HG03469 (cell line): ENCODE measurements at regions not wholly inside any gene's neighbourhood (a gene's known extent, or its start where the extent isn't known, plus 50 kb on each side); places are given as distances from the start of the nearest gene placed in this dataset.
"Not testable (repeated sequence)": the region's sequence is repeated elsewhere in the genome, so short reads cannot be mapped to it uniquely, and the experiment has no call there.

ENCODE experiments used
- ATAC-seq: cut with Tn5 transposase; IDR thresholded peaks from one replicate; pipeline ENCODE4 v1.9.1; 2021; ENCODE audit warnings: mild to moderate bottlenecking, moderate library complexity, moderate number of reproducible peaks; ENCODE audit not compliant: unreplicated experiment

- no peak for ATAC-seq
These were observed 1100.6 kb downstream of the OTOL1 start for GRCh38 chr3:162597226-162597625.

GRCh38 chr3:162598500-162598899, 1101.9 kb downstream of the OTOL1 start:
- ATAC-seq = not testable (repeated sequence)

DNA sequence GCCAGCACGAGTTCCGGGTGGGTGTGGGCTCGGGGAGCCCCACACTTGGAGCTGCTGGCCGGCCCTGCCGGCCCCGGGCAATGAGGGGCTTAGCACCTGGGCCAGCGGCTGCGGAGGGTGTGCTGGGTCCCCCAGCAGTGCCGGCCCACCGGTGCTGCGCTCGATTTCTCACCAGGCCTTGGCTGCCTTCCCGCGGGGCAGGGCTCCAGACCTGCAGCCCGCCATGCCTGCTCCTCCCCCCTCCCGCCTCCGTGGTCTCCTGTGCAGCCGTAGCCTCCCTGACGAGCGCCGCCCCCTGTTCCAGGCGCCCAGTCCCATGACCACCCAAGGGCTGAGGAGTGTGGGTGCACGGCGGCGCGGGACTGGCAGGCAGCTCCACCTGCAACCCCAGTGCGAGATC, 1103.1 kb downstream of the OTOL1 start:
- ATAC-seq = not testable (repeated sequence)

- ATAC-seq = no peak
These were observed 1104.6 kb downstream of the OTOL1 start for GRCh38 chr3:162601101-162601670.

DNA sequence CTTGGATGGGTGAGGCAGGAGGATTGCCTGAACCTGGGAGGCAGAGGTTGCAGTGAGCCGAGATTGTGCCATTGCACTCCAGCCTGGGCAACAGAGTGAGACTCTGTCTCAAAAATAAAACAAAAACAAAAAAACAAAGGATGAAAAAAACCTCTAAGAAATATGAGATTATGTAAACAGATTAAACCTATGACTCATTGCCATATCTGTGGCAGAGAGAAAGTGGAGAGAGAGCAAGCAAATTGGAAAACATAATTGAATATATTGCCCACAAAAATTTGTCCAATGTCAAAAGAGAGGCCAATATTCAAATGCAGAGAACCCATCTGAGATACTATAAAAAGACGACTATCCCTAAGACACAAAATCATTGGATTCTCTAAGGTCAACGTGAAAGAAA, 1106.0 kb downstream of the OTOL1 start:
- no peak for ATAC-seq

DNA sequence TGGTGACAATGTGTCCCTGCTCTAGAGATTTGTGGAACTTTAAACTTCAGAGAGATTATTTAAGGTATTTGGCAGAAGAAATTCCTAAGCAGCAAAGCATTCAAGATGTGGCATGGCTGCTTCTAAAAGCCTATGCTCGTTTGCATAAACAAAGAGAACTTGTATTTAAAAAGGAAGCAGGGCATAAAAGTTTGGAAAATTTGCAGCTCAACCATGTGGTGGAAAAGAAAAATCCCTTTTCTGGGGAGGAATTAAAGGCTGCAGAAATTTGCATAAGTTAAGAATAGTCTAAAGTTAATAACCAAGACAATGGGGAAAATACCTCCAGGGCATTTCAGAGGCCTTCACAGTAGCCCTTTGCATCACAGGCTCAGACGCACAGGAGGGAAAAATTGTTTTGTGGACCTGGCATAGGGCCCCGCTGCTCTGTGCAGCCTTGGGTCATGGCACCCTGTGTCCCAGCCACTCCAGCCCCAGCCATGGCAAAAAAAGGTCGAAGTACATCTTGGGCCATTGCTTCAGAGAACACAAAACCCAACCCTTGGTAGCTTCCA, 1109.1 kb downstream of the OTOL1 start:
- no peak for ATAC-seq

DNA sequence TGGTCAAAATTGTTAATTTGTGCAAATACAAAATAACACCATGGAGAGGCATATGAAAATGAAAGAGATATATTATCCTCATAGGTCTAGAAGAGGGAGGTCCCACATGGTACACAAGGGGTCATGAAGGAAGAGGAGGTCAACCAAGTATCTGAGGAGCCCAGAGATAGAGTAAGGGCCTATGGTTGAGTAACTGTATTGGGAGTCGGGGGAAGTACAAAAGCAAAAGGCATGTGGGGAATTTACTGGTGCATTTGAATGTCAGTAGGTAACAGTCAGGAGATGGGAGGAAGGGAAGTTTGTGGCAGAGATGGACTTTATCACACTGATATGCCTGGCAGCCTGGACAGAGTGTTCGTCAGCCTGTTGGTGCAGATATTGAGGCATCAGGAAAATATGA, 1113.7 kb downstream of the OTOL1 start:
- ATAC-seq = no peak

- ATAC-seq = no peak
These were observed 1116.4 kb downstream of the OTOL1 start for GRCh38 chr3:162612991-162613390.

GRCh38 chr3:162626172-162626571, 1129.6 kb downstream of the OTOL1 start:
- ATAC-seq = no peak

GRCh38 chr3:162628531-162628930, 1131.9 kb downstream of the OTOL1 start:
- no peak for ATAC-seq

DNA sequence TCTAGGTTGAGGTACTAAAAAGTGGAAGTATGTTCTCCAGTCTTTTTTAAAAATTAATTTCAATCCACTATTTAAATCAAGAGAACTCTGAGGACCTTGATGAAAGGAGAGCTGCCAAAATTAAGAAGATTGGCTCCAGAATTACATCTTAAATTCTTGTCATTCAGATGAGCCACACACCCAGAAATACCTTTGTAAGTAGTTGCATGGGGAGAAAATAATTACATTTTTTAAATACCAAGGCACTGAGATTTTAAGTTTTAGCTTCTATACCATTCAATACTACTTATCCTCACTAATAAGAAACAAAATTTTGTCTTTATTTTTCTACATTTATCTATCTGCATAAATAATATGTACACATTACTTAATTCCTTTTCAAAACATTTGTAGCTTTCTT, 1132.8 kb downstream of the OTOL1 start:
- no peak for ATAC-seq

DNA sequence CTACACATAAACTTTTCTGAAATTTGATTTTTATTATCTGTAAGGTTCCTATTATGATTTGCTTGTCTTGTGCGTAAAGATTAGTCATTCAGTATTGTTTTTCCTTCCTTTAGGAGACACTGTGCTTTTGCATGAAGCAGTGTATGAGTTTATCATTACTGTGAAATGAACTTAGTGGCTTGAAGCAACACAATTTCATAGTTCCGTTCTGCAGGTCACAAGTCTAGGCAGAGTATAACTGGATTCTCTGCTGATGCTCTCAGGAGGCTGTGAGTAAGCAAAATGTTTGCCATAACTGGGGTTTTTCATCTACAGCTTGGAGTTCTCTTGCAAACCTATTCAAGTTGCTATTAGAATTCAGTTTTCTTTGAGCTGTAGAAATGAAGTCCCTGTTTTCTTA, 1136.1 kb downstream of the OTOL1 start:
- ATAC-seq = no peak

- not testable (repeated sequence) for ATAC-seq
These were observed 1143.6 kb downstream of the OTOL1 start for GRCh38 chr3:162640208-162640607.

GRCh38 chr3:162641317-162641716, 1144.7 kb downstream of the OTOL1 start:
- no peak for ATAC-seq

- no peak for ATAC-seq
These were observed 1145.3 kb downstream of the OTOL1 start for GRCh38 chr3:162641907-162642306.

DNA sequence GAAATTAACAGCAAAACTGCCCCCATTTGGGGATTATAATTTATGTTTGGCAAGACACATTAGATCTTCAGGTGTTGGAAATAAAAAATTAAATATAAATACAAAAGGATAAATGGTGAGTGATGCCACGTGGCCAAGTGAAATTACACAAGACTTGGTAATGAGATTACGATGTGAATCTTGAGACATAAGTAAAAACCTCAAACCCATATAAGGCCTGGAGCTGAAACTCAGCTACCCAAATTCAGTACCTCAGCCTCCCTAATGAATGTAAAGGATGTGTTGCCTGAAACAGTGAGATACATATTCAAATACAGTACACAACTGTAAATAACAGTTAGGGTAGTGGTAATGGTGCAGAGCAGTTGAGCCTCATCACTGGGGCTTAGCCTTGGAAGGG, 1146.6 kb downstream of the OTOL1 start:
- no peak for ATAC-seq

- ATAC-seq = no peak
These were observed 1150.7 kb downstream of the OTOL1 start for GRCh38 chr3:162647321-162647720.

DNA sequence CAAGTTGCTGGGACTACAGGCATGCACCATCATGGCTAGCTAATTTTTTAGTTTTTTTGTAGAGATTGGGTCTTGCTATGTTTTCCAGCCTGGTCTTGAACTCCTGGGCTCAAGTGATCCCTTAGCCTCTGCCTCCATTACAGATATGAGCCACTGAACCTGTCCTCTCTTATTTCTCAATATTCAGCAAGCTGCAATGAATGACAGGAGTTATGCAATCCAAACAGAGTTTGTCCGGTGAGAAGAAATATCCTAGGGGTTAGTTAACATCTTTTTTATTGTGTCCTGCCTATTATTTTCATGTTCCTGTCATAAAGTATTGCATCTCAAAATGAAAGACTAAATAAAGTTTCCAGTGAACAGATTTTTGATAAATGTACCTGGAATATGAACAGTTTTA, 1161.4 kb downstream of the OTOL1 start:
- no peak for ATAC-seq

DNA sequence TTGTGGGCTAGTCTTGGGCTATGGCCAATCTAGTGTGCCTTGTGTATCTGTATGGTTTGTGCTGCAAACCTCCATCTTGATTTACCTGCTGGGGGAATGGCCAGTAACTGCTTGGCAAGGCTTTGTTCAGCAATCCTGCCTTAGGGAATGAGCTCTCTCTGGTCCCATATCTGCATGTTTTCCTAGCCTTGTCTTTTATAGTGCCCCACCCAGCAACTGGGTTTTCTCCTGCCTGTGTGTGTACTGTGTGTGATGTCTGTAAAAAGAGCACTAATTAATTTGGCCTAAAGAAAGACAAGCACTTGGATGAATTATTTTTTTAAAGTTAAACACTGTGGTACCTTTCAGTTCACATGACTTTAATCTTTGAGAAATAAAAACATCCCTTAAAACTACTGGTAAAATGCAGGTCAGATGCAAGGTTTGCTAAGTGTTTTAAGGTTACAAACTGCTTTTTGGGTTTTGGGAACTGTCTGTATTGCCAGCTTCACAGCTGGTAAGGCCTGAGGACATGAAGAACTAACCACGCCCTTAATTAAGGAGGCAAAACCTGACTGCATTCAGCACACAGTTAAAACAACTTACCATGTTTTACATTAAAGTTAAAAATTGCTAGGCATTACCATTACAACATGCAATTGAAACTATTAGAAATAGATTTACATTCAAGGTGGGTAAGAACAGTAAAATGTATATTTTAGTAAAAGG, 1169.2 kb downstream of the OTOL1 start:
- ATAC-seq = no peak

DNA sequence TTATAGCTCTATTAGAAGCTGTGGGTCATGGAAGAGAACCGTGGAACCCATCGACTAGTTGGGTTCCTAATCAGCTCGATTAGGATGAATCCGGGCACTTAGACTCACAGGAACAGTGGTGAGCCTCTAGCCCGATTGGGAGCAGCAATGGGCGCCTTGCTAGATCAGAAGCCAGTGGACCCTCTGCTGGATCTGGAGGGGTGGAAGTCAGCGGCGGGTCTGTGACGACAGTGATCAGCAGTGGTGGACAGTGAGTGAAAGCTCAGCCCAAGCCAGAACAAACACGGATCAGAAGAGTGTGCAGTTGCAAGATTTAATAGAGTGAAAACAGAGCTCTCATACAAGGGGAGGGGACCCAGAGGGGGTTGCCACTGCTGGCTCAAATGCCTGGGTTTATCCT, 1170.2 kb downstream of the OTOL1 start:
- no peak for ATAC-seq

GRCh38 chr3:162670181-162670580, 1173.6 kb downstream of the OTOL1 start:
- no peak for ATAC-seq

DNA sequence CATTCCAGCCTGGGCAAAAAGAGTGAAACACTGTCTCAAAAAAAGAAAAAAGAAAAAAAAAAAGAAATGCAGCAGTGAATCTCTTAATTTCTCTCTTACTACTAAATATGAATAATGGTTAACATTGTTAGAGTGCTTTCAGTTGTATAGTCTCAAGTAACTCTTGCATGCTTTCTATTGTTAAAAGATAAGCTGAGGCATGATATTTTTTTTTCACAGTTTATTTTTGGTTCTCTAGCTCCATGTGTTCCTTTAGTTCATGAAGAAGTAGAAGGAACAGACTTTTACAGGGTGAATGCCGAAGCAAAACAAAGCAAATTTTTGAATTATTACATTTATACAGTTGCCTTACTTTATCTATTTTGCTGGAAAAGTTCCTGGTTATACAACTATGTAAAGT, 1180.9 kb downstream of the OTOL1 start:
- ATAC-seq = no peak

- ATAC-seq = no peak
These were observed 1182.3 kb downstream of the OTOL1 start for GRCh38 chr3:162678941-162679340.
